Left renal pelvis (tissue), 4 donors: ENCODE measurements at regions not wholly inside any gene's neighbourhood (a gene's known extent, or its start where the extent isn't known, plus 50 kb on each side); places are given as distances from the start of the nearest gene placed in this dataset.

Experiments
- DNase-seq, 4 donors: peaks; one replicate each; pipeline ENCODE4 v3.0.0-alpha.2; 2013; ENCODE audit warnings: low read depth in 4 of 4, low spot score in 3 of 4

DNA sequence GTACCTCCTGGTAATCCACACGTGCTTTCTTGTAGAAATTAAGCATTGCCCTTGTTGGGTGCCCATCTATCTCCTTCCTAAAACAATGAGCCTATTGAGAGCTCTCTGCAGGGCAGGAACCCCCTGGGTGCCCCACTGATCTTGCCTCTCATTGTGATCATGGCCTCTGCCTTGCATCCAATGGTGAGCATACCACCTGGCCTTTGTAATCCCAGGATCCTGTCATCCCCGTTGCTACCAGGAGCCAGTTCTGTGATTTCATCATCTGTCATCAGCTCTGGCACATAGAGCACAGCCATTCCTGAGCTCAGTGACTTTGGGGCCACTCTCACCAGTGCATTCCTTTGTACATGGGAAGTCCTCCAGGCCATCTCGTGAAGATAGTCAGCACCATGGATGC lies 381.0 kb upstream of the ID2 start:
- no peak for DNase-seq

DNA sequence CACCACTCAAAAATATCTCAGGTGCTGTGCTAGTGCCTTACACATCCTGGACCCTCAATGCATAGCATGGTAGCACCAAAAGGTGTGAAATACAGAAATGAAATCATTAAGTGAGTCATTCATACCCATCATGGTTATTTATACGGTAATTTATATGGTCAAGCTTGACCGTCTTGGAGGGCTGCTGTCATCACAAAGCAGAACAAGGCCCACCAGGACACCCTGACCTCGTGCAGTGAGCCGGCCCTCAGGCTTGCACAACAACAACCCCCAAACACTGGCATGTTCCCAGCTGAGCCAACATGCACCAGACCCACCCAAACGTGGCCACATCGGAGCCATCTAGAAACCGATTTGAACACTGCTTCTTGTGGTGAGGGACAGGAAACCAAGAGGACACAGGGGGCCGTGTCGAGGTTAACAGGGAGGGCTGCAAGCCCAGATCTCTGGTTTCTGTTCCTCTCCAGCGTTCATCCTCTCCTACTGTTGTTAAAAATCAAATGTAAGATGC lies 378.5 kb upstream of the ID2 start:
- DNase-seq: no peak

DNA sequence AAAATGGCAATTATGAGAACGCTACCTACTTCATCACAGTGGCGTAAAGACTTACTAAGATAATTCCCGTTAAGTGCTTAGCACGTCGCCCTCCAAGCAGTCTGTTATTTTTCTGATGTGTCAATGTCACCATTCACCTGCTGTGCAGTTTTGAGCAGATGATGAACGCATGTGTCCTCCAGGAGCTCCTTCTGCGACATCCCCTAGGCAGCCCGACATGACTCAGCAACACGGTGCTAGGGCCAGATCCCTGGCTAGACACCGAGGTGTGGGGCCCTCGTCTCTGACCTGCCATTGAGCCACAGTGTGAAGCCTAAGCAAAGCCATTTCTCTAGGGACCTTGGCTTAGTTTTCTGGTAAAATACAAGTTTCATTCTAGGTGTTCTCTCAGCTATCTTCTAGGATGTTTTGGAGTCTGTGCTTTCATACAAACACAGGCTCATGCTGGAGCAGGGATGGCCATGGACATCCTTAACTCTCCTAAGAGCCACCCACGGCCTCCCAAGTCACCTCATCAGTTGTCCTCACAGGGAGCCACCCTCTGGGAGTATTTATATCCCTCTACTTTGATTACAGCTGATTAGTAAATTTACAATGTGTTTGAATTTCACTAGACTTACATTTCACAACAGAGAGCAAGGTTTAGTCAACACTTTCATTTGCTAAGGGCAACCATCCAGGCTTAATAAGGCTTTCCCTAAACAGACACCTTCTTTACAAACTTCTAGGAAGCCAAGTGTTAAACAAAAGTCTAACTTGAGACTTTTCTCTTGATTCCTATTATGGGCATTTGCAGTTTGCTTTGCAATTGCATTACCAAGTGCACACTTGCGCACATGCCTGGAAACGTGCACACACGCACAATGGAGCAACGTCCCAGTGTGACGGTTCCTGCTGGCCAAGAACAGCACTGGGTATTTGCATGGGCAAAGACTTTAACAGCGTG lies 376.8 kb upstream of the ID2 start:
- DNase-seq: no peak

DNA sequence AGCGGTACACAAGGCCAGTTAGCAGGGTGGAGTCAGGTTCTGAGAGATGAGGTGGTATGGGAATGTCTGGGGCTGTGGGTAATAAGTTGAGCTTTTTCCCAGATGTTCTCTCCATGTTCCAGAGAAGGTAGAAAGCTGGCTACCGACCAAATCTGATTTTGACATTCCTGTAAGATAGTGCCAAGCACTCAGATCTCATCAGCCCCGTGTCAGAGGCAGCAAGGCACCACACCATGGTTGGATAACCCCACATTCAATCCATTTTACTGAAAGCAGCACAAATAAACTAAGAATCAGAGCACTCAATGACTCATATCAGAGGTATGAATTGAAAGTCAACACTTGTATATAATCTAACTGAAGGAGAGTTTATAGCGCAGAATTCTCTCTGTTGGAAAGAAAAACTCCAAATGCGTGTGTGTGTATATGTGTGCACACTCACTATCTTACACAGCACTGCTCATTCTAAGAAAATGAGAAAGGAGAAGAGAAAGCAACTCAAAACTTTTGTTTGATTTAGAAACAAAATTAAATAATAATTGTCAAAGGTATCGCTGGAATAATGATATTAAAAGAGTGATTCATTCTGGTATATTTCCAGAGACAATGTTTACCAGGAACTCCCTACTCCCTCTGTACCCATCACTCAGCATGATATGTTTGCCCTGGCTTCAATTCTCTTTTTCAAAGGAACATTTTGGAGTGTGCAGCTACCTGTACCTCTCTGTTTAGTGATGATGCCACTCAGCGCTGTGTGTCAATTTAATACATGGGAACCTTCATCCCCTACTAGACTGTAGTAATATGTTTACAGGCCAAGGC lies 375.1 kb upstream of the ID2 start:
- DNase-seq: no peak

DNA sequence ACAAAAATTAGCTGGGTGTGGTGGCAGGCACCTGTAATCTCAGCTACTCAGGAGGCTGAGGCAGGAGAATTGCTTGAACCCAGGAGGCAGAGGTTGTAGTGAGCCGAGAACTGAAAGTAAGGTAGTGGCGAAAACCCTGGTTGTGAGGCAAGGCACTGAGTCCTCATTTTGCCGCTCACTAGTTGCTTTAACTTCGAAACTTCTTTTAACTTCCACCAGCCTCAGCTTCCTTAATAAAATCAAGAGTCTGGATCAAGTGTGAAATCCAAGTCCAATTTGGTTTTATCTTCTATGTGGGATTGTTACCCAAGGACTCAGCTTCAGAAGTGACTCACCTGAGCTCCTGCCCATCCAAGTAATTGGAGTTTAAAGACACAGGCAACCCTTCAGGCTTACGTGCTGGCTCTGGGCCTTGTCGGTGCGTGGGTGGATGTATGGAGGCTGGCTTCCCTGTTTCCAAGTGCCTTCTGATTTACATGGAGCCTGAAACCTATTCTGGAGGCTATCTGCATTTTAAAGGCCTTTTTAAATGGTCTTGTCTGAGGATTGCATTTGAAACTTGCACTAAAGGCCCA lies 374.2 kb upstream of the ID2 start:
- no peak for DNase-seq

DNA sequence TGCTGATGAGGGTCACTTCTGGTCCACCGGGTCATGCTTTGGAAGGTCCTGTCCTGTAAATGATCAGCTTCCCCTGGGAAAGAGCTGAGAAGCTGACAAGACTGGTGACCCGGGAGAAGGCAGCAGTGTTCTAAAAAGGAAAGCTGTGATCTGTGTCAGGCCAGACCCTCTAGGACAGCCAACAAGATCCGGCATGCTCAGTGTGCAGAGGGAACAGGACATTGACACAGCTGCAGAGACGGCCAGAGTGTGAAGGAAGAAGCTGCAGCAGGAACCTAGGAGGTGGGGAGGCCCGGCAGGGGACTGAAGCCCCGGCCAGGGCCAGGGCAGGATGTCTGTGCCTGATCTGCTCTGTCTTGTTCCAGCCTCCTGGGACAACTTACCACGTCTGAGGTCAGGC lies 372.7 kb upstream of the ID2 start:
- no peak for DNase-seq

DNA sequence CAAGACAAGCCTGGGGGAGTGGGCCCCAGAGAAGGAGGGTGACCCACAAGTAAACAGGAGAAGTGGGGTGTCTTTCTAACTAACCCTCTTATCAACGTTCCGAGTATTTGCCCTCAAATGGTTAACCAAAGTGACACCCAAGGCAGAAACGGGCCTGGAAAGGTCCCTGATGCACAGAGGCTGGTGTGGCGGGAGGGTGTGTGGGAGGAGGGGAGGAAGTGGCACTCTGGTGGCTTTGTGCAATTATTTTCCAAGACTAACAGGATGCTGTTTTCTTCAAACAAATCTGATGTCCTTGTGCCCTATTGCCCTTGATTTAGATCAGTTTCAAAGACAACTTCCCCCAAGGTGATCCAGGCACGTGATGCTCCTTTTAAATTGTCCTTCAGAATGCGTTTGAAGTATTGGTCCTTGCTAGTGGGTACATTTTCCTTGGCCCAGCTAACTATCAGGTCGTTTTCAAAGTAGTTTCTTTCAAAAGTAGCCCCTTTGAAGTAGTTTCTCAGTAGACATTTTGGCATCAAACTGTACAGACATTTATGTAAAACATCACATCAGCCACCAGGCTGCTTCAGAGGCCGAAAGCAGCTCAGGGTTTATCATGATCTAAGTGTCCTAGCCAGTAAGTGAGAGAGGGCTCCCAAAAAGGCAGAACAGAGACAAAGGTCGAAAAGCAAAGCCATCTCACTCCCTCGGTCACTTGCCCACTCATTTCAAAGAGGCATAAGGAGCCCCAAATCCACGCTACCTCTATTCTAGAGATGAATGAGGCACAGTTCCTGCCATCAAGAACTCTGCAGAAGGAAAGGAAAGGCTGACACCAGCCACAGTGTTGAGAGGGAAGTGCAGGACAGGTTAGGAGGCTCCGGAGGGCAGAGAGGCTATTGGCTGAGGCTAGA lies 371.1 kb upstream of the ID2 start:
- no peak for DNase-seq

DNA sequence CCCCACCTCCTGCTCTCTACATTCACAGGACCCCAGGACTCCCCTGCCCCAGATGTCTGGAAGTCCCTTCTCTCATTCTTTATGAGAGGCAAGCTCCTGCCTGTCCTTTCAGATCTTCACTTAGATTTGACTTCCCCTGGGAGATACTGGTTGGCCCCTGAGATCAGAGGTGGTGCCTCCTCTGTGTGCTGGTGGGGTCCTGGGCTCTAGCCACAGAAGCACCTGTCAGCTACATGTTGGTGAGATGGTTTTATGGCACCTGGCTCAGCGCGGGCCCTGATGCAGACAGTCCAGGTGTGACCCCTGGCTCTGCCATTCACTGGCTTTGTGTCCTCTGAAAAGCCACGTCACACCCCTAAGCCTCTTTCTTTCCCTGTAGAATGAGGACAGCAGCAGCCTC lies 369.6 kb upstream of the ID2 start:
- DNase-seq: no peak

DNA sequence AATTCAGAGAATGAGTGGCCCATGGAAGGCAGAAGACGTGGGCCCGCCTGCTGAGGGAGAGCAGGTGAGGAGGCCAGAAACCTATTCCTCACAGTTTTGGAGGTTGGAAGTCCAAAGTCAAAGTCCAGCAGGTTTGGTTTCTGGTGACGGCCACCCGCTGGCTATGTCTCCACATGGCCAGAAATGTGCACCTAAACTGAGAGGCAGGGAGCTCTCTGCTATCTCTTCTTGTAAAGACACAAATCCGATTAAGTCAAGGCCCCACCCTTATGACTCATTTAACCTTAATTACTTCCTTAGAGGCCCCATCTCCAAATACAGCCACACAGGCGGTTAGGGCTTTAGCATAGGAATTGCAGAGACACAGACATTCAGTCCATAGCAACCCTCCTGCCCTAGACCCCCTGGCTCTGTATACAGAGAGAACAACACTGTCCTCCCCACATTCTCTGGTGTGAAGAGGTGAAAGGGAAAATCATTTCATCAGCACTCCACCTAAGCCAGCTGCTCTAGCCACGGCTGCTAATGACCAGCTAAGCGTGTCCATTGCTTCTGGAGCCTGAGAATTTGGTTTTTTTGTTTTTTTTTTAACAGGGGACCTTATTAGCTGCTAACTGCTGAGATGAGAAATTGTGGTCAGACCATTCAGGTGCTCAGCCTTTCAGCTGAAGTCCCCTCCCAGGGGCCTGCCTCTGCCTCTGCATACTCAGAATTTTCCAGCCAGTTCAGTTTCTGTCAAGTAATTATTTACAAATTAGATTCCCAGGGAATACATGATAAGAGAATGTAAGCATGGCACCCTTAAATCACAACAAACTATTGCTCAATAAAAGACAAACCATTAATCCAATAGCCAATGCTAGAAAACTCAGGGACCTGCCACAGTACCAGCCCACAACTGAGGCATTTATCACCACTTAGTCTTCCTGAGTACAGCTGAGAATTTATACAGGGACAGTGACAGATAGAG lies 368.7 kb upstream of the ID2 start:
- DNase-seq: no peak

DNA sequence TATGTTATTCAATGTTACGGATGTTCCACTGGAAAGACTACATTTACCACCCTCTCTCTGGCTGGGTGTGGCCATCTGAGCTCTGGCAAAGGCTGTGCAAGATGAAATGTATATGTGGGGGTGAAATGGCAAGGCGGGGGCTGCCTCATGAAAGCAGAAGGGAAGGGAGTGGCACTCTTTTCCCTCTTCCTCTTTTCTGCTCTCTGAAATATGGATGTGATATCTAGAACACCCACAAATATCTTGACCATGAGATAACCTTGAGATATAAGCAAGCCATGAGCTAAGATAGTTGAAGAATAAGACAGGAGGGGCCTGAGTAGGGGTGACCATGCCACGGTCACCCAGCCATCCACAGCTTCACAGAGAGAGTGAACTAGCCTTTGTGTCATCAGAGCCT lies 367.8 kb upstream of the ID2 start:
- no peak for DNase-seq

DNA sequence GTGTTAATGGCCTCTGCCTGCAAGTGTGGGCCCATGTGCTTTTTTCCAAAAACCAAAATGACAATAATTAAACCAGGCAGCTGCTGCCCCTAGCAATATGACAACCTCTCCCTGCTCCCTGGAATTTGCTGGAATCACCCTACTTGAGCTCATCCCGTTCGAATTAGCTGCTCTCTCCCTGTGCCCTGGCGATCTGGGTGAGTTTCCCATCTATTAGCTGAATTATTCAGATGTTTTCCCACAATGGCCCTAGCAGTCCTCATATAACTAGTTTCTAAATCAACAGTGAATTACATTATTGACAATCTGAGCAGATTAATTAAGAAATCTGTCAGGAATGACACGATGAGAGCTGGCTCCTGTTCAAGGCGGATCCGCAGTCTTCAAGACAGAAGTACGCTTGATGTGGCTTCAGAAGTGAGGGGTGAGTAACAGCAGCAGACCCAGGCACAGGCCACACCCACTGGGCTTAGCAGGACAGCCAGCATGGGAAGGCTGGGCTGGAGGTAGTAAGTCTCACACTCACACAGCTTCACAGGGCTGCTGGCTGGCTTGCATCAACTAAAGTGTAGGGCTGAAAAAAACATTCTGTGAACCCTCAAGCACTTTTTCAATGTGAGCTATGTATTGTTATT lies 366.2 kb upstream of the ID2 start:
- DNase-seq: no peak

DNA sequence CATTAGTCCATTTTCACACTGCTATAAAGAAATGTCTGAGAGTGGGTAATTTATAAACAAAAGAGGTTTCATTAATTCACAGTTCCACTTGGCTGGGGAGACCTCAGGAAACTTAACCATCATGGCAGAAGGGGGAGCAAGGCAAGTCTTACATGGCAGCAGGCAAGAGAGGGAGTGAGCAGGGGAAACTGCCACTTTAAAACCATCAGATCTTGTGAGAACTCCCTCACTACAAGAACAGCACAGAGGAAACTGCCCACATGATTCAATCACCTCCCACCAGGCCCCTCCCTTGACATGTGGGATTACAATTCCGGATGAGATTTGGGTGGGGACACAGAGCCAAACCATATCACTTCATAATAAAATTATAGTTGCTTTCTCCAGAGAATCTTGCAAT lies 365.5 kb upstream of the ID2 start:
- no peak for DNase-seq

DNA sequence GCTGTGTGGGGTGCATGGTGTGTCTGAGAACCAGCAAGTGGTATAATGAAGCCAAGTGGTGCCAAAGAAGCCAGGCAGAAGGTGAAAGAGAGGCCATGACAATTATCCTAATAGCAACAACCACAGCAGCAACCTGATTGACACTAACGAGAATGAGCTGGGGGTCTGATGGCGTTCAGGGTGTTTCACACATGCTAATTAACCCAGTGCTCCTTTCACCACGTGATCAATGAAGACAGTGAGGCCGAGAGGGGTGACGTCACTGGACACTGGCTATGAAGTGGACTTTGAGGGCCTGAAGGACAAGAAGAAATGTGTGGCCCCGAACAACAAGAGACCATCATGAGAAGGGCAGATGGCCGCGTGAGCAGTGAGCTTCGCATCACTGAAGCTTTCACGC lies 364.4 kb upstream of the ID2 start:
- DNase-seq: no peak

DNA sequence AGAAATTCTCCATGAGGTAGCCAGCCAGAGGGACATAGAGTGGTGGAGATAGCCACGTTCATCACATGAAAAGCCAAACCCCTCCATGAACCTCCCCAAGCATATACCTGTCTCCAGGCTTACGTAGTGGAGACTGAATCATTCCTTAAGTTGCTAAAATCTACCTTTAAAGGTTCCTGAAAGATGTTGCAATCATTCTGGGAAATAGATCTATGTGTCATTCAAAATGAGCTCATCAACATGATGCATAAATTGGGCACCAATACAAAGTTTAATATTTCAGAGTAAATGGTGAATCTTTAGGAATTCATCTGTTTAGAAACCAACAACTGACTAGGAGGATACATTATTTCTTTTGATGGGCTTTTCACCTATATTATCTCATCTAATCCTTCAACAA lies 362.6 kb upstream of the ID2 start:
- DNase-seq: no peak

DNA sequence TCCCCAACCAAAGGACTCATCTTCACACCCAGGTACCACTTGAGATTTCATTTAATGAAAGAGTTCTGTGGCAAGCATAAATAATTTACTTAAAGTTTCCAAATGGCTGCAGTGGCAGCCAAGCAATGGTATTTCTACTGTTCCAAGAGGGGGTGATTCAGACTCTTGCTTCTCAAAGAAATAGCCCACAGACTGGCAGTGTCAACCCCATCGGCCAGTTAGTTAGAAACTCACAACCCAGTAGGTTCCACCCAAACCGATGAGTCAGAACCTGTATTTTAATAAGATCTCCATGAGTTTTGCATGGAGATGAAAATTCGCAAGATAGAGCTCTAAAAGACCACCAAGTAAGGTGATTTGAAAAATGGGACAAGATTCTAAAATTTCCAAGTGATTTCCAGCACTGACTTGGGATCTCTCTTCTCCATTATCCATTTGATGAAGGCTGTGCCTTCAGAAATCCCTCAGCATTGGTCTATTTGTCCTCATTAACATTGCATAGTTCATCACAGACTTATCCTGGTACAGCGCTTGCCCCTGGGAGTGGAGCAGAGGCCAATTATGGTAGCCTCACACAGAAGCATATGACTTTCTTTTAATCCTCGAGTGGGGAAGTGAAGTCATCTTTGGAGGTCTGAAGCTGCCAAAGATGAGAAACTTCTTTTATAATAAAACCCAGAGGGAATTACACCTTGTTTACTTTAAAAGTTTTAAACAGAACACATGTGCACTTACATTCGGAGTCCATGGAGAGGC lies 361.4 kb upstream of the ID2 start:
- DNase-seq: no peak

DNA sequence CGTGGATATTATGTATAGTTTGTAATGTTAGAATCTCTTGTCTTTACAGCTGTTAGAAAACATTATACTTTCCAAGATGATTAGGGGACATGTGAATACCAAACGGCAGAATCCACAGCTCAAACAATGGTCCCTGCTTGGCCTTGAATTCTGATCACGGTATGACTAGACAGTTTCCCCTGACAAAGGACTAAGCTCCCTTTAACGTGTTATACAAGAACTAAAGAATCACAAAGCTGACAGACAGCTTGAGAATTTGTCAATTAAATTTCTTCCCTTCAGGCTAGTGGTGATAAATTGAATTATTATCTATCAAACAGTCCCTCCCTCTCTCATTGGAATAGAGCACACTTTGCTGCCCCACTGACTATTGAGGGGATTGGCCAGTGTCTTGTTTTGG lies 359.2 kb upstream of the ID2 start:
- no peak for DNase-seq

DNA sequence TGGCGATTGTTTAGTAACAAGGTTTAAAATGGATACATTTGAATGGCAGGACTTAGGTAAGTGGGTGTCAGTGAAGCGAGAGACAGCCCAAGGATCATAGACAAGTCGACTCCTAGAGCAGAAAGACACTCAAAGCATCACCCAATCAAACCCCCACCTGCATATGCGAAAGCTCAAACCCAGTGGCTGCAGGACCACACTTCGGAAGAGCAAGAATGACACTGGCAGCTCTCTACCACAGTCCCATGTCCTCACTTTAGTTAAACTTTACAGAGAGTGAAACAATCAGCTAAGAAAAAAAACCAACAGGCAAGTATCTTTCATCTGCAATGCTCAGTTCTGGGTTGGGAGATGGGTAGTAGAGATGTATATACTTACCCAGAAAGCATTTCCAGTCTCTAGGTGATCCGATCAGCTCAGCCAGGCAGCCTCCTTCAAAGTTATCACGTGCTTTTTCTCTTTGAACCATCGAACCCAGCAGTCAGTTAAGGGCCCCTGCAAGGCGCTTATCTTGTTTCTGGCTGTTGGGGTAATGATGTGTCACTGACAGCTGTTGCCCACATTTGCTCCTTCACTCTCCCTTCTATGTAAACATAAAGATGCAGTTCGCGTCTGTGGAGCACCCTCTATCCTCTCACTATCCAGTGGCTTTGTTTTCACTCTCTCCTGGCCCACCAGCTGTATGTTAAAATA lies 357.5 kb upstream of the ID2 start:
- no peak for DNase-seq
